NT2/D1 (cell line): ENCODE measurements at regions not wholly inside any gene's neighbourhood (a gene's known extent, or its start where the extent isn't known, plus 50 kb on each side); places are given as distances from the start of the nearest gene placed in this dataset.

Experiments
- DNase-seq: peaks from one replicate; pipeline ENCODE4 v3.0.0-alpha.2; 2011; ENCODE audit warnings: low read depth, low spot score
- H3K27me3 ChIP-seq: 2 replicates; pipeline ENCODE4 v1.6.0; 2011; ENCODE audit warnings: mild to moderate bottlenecking; ENCODE audit not compliant: insufficient read length, insufficient read depth
- H3K36me3 ChIP-seq: 2 replicates; pipeline ENCODE4 v1.6.1; 2011; ENCODE audit warnings: mild to moderate bottlenecking, low read length, mixed read lengths; ENCODE audit not compliant: insufficient read depth, insufficient read length
- H3K4me1 ChIP-seq: 2 replicates; pipeline ENCODE4 v1.5.1; 2011; ENCODE audit not compliant: insufficient read depth, insufficient read length
- H3K4me3 ChIP-seq: 2 replicates; pipeline ENCODE4 v1.5.1; 2011; ENCODE audit warnings: low read depth; ENCODE audit not compliant: insufficient read length
- H3K9ac ChIP-seq: 2 replicates; pipeline ENCODE4 v1.6.0; 2011; ENCODE audit warnings: low read depth; ENCODE audit not compliant: insufficient read length
- H3K9me3 ChIP-seq: 2 replicates; pipeline ENCODE4 v1.5.1; 2011; ENCODE audit warnings: mild to moderate bottlenecking, low read length; ENCODE audit not compliant: insufficient read depth
- SUZ12 ChIP-seq: IDR thresholded peaks from 2 replicates; pipeline ENCODE4 v1.6.1; 2011; ENCODE audit not compliant: insufficient read length, insufficient read depth; ENCODE audit errors: extremely low read depth
- YY1 ChIP-seq: IDR thresholded peaks from 2 replicates; pipeline ENCODE4 v1.6.1; 2011; ENCODE audit not compliant: insufficient read length, insufficient read depth
- ZNF274 ChIP-seq: IDR thresholded peaks from 2 replicates; pipeline ENCODE4 v1.6.1; 2011; ENCODE audit warnings: mild to moderate bottlenecking, low read depth, low read length

DNA sequence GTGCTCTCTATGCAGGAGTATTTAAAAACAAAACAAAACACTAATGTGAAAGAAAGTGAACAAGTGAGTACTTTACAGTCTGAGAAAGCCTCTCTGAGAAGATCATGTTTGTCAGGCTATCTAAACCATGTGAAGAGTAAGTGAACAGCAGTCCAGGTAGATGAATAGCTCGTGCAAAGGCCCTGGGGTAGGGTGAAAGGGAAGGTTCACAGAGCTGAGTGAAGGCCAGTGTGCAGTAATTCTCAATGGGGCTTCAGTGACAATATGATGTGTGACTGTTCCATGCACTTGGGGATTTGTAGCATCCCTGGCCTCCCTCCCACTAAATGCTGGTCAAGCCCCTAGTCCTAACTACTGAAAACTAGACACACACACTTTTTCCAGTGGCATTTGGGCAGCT, 488.9 kb upstream of the JARID2 start:
- no peak for DNase-seq
- Histone ChIP-seq H3K4me1 (no peaks in the 10 kb centered on the region), H3K9me3 (no peaks in the 10 kb centered on the region), H3K9ac (no peak overlapping the region), H3K27me3 (no peaks in the 10 kb centered on the region), H3K36me3 (no peaks in the 10 kb centered on the region), H3K4me3 (no peak overlapping the region)
- TF ChIP-seq SUZ12 (no peak), YY1 (no peak), ZNF274 (no peak)

DNA sequence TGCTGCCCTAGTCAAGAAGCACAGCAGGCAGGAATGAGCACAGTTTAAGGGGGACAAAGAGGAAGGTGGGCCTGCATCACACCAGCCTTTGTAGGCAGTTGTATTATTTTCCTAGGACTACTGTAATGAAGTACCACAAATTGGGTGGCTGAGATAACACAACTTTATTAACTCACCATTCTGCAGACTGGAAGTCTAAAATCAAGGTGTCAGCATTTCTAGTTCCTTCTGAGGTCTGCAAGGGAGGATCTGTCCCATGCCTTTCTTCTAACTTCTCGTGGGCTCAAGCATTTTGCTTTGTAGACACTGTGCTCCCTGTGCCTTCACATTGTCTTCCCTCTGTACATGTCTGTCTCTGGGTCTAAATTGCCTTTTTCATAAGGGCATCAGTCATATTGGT, 488.5 kb upstream of the JARID2 start:
- Histone ChIP-seq H3K9me3 (no peaks in the 10 kb centered on the region), H3K27me3 (no peaks in the 10 kb centered on the region), H3K36me3 (no peaks in the 10 kb centered on the region), H3K4me3 (no peak overlapping the region), H3K9ac (no peak overlapping the region), H3K4me1 (no peaks in the 10 kb centered on the region)
- no peak for DNase-seq
- TF ChIP-seq YY1 (no peak), SUZ12 (no peak), ZNF274 (no peak)

DNA sequence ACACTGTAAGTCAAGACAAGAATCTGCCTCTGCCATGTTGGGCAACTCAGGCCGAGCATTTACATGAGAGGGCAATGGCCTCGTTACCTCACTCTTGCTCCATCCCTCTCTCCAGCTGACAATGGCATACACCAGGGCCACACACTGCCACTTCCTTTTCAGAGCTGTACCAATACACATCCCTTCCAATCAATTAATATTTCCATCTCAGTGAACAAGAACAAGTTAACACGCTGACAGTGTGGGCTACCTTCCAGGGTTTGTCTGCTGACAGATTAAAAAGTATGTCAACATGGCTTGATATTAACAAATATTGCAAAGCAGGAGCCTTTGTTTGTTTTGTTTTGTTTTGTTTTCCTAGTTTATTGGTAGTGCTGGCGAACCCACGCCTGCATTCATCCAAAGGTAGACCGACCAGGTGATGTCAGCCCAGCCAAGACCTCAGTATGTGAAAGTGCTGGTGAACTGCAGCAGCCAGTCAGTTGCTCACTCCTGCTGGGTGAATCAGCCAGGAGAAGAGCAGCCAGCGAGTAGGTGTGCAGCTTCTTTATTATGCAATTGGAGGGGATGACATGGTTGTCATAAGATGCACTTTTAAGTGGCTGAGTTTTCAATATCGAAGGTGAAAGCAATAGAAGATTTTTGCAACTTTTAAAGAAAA, 487.3 kb upstream of the JARID2 start:
- H3K4me1 ChIP-seq, result no peaks in the 10 kb centered on the region
- no peaks in the 10 kb centered on the region for H3K27me3 ChIP-seq
- no peak overlapping the region for H3K4me3 ChIP-seq
- no peak overlapping the region for H3K9ac ChIP-seq
- no peaks in the 10 kb centered on the region for H3K36me3 ChIP-seq
- TF ChIP-seq YY1 (no peak), ZNF274 (no peak), SUZ12 (no peak)
- no peaks in the 10 kb centered on the region for H3K9me3 ChIP-seq
- DNase-seq, result no peak

- TF ChIP-seq ZNF274, result no peak
- no peak for TF ChIP-seq SUZ12
- no peak for TF ChIP-seq YY1
- Histone ChIP-seq H3K9me3 (no peaks in the 10 kb centered on the region), H3K36me3 (no peaks in the 10 kb centered on the region), H3K27me3 (no peaks in the 10 kb centered on the region), H3K9ac (no peak overlapping the region), H3K4me1 (no peaks in the 10 kb centered on the region), H3K4me3 (no peak overlapping the region)
- DNase-seq, result no peak
These were observed 485.7 kb upstream of the JARID2 start for GRCh38 chr6:14759976-14760672.

- no peak for TF ChIP-seq ZNF274
- no peak for TF ChIP-seq SUZ12
- TF ChIP-seq YY1, result no peak
- H3K9me3 ChIP-seq, result no peaks in the 10 kb centered on the region
- no peaks in the 10 kb centered on the region for H3K4me1 ChIP-seq
- no peak overlapping the region for H3K9ac ChIP-seq
- no peak for DNase-seq
- no peaks in the 10 kb centered on the region for H3K36me3 ChIP-seq
- H3K27me3 ChIP-seq, result no peaks in the 10 kb centered on the region
- H3K4me3 ChIP-seq, result no peak overlapping the region
These were observed 483.8 kb upstream of the JARID2 start for GRCh38 chr6:14762077-14762476.

DNA sequence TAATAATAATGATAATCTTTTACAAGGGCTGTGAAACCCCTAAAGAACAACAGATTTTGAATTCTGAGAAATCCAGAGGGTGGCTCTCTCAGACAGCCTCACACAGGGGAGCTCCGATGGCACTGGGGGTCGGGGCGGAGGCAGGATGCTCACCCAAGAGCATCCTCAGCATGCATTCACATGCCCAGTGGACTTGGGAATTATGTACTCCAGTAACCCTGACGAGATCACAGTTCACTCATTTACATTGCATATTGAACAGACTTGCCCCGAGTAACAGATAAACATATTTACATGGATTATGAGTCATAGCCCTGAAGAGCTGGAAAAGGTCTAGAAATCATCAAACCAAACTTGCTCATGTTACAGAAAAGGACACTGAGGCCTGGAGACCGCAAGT, 482.7 kb upstream of the JARID2 start:
- H3K9me3 ChIP-seq, result no peaks in the 10 kb centered on the region
- DNase-seq, result no peak
- no peaks in the 10 kb centered on the region for H3K4me1 ChIP-seq
- H3K36me3 ChIP-seq, result no peaks in the 10 kb centered on the region
- no peak overlapping the region for H3K9ac ChIP-seq
- TF ChIP-seq SUZ12, result no peak
- TF ChIP-seq ZNF274, result no peak
- no peak for TF ChIP-seq YY1
- no peak overlapping the region for H3K4me3 ChIP-seq
- no peaks in the 10 kb centered on the region for H3K27me3 ChIP-seq

DNA sequence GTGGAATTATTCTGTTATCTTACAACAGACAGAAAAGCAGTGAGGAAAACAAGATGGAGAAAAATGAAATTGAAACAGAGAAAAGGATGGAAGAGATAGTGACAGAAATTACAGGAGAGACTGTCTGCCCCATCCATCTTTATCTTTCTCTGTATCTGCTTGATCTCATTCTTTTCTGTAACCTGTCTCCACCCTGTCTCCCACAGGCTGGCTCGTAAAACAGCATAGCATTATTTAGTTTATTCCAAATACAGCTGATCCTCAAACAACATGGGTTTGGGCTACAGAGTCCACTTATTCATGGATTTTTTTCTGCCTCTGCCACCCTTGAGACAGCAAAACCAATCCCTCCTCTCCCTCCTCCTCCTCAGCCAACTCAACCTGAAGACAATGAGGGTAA, 482.3 kb upstream of the JARID2 start:
- no peak for TF ChIP-seq SUZ12
- no peak for TF ChIP-seq ZNF274
- no peak for TF ChIP-seq YY1
- no peak overlapping the region for H3K9ac ChIP-seq
- DNase-seq, result no peak

DNA sequence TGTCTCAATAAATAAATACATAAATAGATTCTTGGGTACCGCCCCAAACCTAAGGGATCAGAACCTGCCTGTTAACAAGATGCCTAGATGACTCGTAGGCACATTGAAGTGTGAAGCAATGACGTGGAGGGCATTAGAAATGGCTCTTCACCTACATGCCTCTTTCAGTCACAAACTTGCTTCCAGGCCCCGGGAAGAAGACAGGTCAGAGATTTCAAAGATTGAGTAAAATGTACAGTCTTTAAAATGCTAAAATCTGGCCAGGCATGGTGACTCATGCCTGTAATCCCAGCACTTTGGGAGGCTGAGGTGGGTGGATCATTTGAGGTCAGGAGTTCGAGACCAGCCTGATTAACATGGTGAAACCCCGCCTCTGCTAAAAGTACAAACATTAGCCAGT, 480.8 kb upstream of the JARID2 start:
- no peaks in the 10 kb centered on the region for H3K9me3 ChIP-seq
- H3K9ac ChIP-seq, result no peak overlapping the region
- no peaks in the 10 kb centered on the region for H3K27me3 ChIP-seq
- H3K4me3 ChIP-seq, result no peak overlapping the region
- no peaks in the 10 kb centered on the region for H3K4me1 ChIP-seq
- no peak for TF ChIP-seq YY1
- TF ChIP-seq ZNF274, result no peak
- TF ChIP-seq SUZ12, result no peak
- DNase-seq, result no peak
- H3K36me3 ChIP-seq, result no peaks in the 10 kb centered on the region

More for the DNA sequence above, 482.3 kb upstream of the JARID2 start:
- H3K4me3 ChIP-seq, result no peak overlapping the region
- H3K4me1 ChIP-seq, result no peaks in the 10 kb centered on the region
- no peaks in the 10 kb centered on the region for H3K27me3 ChIP-seq
- H3K9me3 ChIP-seq, result no peaks in the 10 kb centered on the region
- H3K36me3 ChIP-seq, result no peaks in the 10 kb centered on the region
